H9 (cell line): ENCODE measurements at regions not wholly inside any gene's neighbourhood (a gene's known extent, or its start where the extent isn't known, plus 50 kb on each side); places are given as distances from the start of the nearest gene placed in this dataset. TPM values are rescaled to one million over a fixed set of nuclear protein-coding genes. Genes with fewer than 3 reads are reported as not detected.

ENCODE experiments used
- DNase-seq: peaks from one replicate; pipeline ENCODE4 v3.0.0-alpha.2; 2017
- H2AFZ ChIP-seq: one replicate; pipeline ENCODE4 v1.6.1; 2013; ENCODE audit warnings: mild to moderate bottlenecking, low read length, control low read depth, moderate library complexity
- H2AK5ac ChIP-seq: 2 replicates; pipeline ENCODE4 v1.6.1; 2013; ENCODE audit warnings: low read length, control low read depth, mixed read lengths; ENCODE audit not compliant: insufficient read length
- H2BK120ac ChIP-seq: one replicate; pipeline ENCODE4 v1.6.1; 2013; ENCODE audit warnings: low read depth, mild to moderate bottlenecking, low read length, control low read depth, inconsistent platforms; ENCODE audit not compliant: poor library complexity, severe bottlenecking
- H2BK12ac ChIP-seq: 2 replicates; pipeline ENCODE4 v1.6.1; 2013; ENCODE audit warnings: low read length, control low read depth, mixed read lengths, low read depth; ENCODE audit not compliant: insufficient read length
- H2BK15ac ChIP-seq: 2 replicates; pipeline ENCODE4 v1.6.1; 2013; ENCODE audit warnings: low read depth, low read length, control low read depth
- H2BK20ac ChIP-seq: one replicate; pipeline ENCODE4 v1.6.1; 2013; ENCODE audit warnings: low read depth, mild to moderate bottlenecking, low read length, control low read depth, inconsistent platforms; ENCODE audit not compliant: poor library complexity, severe bottlenecking
- H2BK5ac ChIP-seq: 2 replicates; pipeline ENCODE4 v1.6.1; 2013; ENCODE audit warnings: low read length, control low read depth, mixed read lengths; ENCODE audit not compliant: insufficient read length
- H3K14ac ChIP-seq: 2 replicates; pipeline ENCODE4 v1.6.1; 2013; ENCODE audit warnings: low read length, control low read depth; ENCODE audit not compliant: insufficient read depth
- H3K18ac ChIP-seq: 2 replicates; pipeline ENCODE4 v1.6.1; 2013; ENCODE audit warnings: low read depth, mild to moderate bottlenecking, mixed read lengths, low read length, control low read depth; ENCODE audit not compliant: insufficient read length
- H3K23ac ChIP-seq: 2 replicates; pipeline ENCODE4 v1.6.1; 2013; ENCODE audit warnings: low read length, control low read depth, mixed read lengths, low read depth; ENCODE audit not compliant: insufficient read length
- H3K23me2 ChIP-seq: 2 replicates; pipeline ENCODE4 v1.6.1; 2013; ENCODE audit warnings: low read depth, mild to moderate bottlenecking, mixed read lengths, low read length, control low read depth; ENCODE audit not compliant: insufficient read length, poor library complexity, severe bottlenecking
- H3K27ac ChIP-seq: 2 replicates; pipeline ENCODE4 v1.5.1; 2013; ENCODE audit warnings: low read length, control low read depth, mixed read lengths, low read depth; ENCODE audit not compliant: insufficient read length
- H3K27me3 ChIP-seq: 2 replicates; pipeline ENCODE4 v1.6.1; 2013; ENCODE audit warnings: low read length, control low read depth, inconsistent platforms; ENCODE audit not compliant: insufficient read depth
- H3K4ac ChIP-seq: 2 replicates; pipeline ENCODE4 v1.6.1; 2013; ENCODE audit warnings: low read depth, mild to moderate bottlenecking, control low read depth, inconsistent platforms, low read length, moderate library complexity
- H3K4me1 ChIP-seq: 2 replicates; pipeline ENCODE4 v1.6.1; 2013; ENCODE audit warnings: low read length, control low read depth, inconsistent platforms; ENCODE audit not compliant: insufficient read depth
- H3K4me2 ChIP-seq: 2 replicates; pipeline ENCODE4 v1.6.1; 2013; ENCODE audit warnings: low read length, control low read depth, mixed read lengths; ENCODE audit not compliant: insufficient read length, insufficient read depth
- H3K56ac ChIP-seq: 2 replicates; pipeline ENCODE4 v1.6.1; 2013; ENCODE audit warnings: low read depth, mild to moderate bottlenecking, mixed read lengths, low read length, control low read depth; ENCODE audit not compliant: insufficient read length
- H3K79me1 ChIP-seq: 2 replicates; pipeline ENCODE4 v1.6.1; 2013; ENCODE audit warnings: low read depth, mild to moderate bottlenecking, moderate library complexity, low read length, control low read depth, inconsistent platforms; ENCODE audit not compliant: insufficient read depth, poor library complexity, severe bottlenecking
- H3K79me2 ChIP-seq: 2 replicates; pipeline ENCODE4 v1.6.1; 2013; ENCODE audit warnings: low read length, control low read depth, inconsistent platforms; ENCODE audit not compliant: insufficient read depth
- H3K9ac ChIP-seq: 2 replicates; pipeline ENCODE4 v1.6.1; 2013; ENCODE audit warnings: low read length, control low read depth, mixed read lengths; ENCODE audit not compliant: insufficient read length; ENCODE audit errors: extremely low read depth
- H3K9me3 ChIP-seq: one replicate; pipeline ENCODE4 v1.6.1; 2013; ENCODE audit warnings: low read depth, low read length, inconsistent platforms; ENCODE audit not compliant: control insufficient read depth
- H3T11ph ChIP-seq: one replicate; pipeline ENCODE4 v1.6.1; 2013; ENCODE audit warnings: mild to moderate bottlenecking, low read length, control low read depth, inconsistent platforms
- H4K20me1 ChIP-seq: one replicate; pipeline ENCODE4 v1.6.1; 2013; ENCODE audit not compliant: control insufficient read depth, insufficient read length, insufficient read depth
- H4K5ac ChIP-seq: 2 replicates; pipeline ENCODE4 v1.6.1; 2013; ENCODE audit warnings: low read depth, mild to moderate bottlenecking, mixed read lengths, low read length, control low read depth; ENCODE audit not compliant: insufficient read length
- H4K8ac ChIP-seq: replicated peaks from 2 replicates; pipeline ENCODE4 v1.6.1; 2013; ENCODE audit warnings: low read length, control low read depth, mixed read lengths, low read depth; ENCODE audit not compliant: insufficient read length
- H4K91ac ChIP-seq: 2 replicates; pipeline ENCODE4 v1.6.1; 2013; ENCODE audit warnings: low read depth, mild to moderate bottlenecking, moderate library complexity, mixed read lengths, low read length, control low read depth; ENCODE audit not compliant: insufficient read length
- H3K27ac Mint-ChIP-seq, 3 experiments: 2 replicates in 2 of 3; 3 replicates in 1 of 3; pipeline ENCODE4 v1.8.0; 2020 to 2021; ENCODE audit warnings: mixed read lengths in 3 of 3, mild to moderate bottlenecking in 1 of 3, moderate library complexity in 1 of 3
- H3K27me3 Mint-ChIP-seq: 2 replicates; pipeline ENCODE4 v1.8.0; 2021; ENCODE audit warnings: low read depth, mild to moderate bottlenecking, moderate library complexity, mixed read lengths
- H3K36me3 Mint-ChIP-seq, 3 experiments: 2 replicates in 2 of 3; 3 replicates in 1 of 3; pipeline ENCODE4 v1.8.0; 2020 to 2021; ENCODE audit warnings: low read depth in 3 of 3, mixed read lengths in 3 of 3; ENCODE audit not compliant: insufficient read depth in 1 of 3
- H3K4me1 Mint-ChIP-seq, 2 experiments: 2 replicates each; pipeline ENCODE4 v1.8.0; 2020; ENCODE audit warnings: mixed read lengths in 2 of 2
- H3K4me3 Mint-ChIP-seq, 2 experiments: 2 replicates in 1 of 2; 3 replicates in 1 of 2; pipeline ENCODE4 v1.8.0; 2020 to 2021; ENCODE audit warnings: mild to moderate bottlenecking in 2 of 2, mixed read lengths in 2 of 2, moderate library complexity in 1 of 2
- H3K9me3 Mint-ChIP-seq, 2 experiments: 2 replicates in 1 of 2; 3 replicates in 1 of 2; pipeline ENCODE4 v1.8.0; 2020; ENCODE audit warnings: mild to moderate bottlenecking in 2 of 2, mixed read lengths in 2 of 2, moderate library complexity in 1 of 2
- WGBS: extraction: QIAGEN DNeasy Blood & Tissue Kit; methylation state at CpG from one replicate; pipeline ENCODE4 v1.1.7; 2013; ENCODE audit warnings: missing lambda C conversion rate, low lambda C conversion rate, mixed read lengths; ENCODE audit not compliant: insufficient read length; ENCODE audit errors: extremely low coverage; 5-methylcytosine and 5-hydroxymethylcytosine counted together
- microRNA-seq: library from miRNA; unstranded; fragments of <30 nt; microRNA quantifications from one replicate; pipeline ENCODE4, GENCODE V29; 2020; ENCODE audit warnings: borderline microRNAs expressed
- TF ChIP-seq, protein P1 (sequence below): fragments of 200-600 bp; sonication (generic); conservative IDR thresholded peaks from 3 replicates; pipeline ENCODE4 v1.8.0; 2021; ENCODE audit warnings: antibody characterized with exemption, mild to moderate bottlenecking

DNA sequence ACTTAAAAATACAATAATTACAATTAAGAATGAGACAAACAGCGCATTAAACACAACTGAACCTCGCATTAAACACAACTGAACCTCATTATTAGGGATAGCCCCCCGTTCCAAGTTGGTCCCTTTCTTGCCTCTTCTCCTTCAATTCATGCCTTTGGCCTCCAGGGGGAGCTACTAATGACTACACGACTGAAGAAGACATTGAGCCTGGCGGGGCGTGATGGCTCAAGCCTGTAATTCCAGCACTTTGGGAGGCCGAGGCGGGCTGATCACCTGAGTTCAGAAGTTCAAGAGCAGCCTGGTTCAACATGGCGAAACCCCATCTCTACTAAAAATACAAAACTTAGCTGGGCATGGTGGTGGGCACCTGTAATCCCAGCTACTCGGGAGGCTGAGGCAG lies 56.4 kb upstream of the NWD2 start:
- WGBS, result no CpG with 5 or more reads among the region's 10 CpGs
- H4K8ac ChIP-seq, result no peak overlapping the region
- TF ChIP-seq, protein P1, sequence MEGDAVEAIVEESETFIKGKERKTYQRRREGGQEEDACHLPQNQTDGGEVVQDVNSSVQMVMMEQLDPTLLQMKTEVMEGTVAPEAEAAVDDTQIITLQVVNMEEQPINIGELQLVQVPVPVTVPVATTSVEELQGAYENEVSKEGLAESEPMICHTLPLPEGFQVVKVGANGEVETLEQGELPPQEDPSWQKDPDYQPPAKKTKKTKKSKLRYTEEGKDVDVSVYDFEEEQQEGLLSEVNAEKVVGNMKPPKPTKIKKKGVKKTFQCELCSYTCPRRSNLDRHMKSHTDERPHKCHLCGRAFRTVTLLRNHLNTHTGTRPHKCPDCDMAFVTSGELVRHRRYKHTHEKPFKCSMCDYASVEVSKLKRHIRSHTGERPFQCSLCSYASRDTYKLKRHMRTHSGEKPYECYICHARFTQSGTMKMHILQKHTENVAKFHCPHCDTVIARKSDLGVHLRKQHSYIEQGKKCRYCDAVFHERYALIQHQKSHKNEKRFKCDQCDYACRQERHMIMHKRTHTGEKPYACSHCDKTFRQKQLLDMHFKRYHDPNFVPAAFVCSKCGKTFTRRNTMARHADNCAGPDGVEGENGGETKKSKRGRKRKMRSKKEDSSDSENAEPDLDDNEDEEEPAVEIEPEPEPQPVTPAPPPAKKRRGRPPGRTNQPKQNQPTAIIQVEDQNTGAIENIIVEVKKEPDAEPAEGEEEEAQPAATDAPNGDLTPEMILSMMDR, result peak; percentile 76
- H2BK120ac ChIP-seq, result no peak overlapping the region
- Mint-ChIP-seq H3K36me3 (peaks cover 0 to 2% (median 0%) of the 10 kb centered on the region in 3 experiments; a peak in 1 of 7 replicates), H3K9me3 (peaks cover 0 to 4% of the 10 kb centered on the region in 2 experiments; a peak in 2 of 5 replicates), H3K4me1 (no peaks in the 10 kb centered on the region), H3K27me3 (peaks cover 2% of the 10 kb centered on the region), H3K27ac (no peak overlapping the region), H3K4me3 (no peak overlapping the region)
- no peaks in the 10 kb centered on the region for H3K9me3 ChIP-seq
- no peak overlapping the region for H3K18ac ChIP-seq
- no peak overlapping the region for H3K9ac ChIP-seq
- H3K14ac ChIP-seq, result no peak overlapping the region
- H3K27me3 ChIP-seq, result no peaks in the 10 kb centered on the region
- no peak overlapping the region for H3K56ac ChIP-seq
- no peak overlapping the region for H3K23ac ChIP-seq
- H2BK15ac ChIP-seq, result no peak overlapping the region
- no peak overlapping the region for H2BK5ac ChIP-seq
- no peak overlapping the region for H3K27ac ChIP-seq
- H2AFZ ChIP-seq, result no peak overlapping the region
- H2BK20ac ChIP-seq, result no peak overlapping the region
- H4K20me1 ChIP-seq, result no peaks in the 10 kb centered on the region
- no peaks in the 10 kb centered on the region for H3K79me2 ChIP-seq
- no peak overlapping the region for H2BK12ac ChIP-seq
- no peak overlapping the region for H3K4ac ChIP-seq
- H2AK5ac ChIP-seq, result no peak overlapping the region
- H3K79me1 ChIP-seq, result no peaks in the 10 kb centered on the region
- no peak overlapping the region for H4K5ac ChIP-seq
- H3K4me1 ChIP-seq, result no peaks in the 10 kb centered on the region
- no peaks in the 10 kb centered on the region for H3K23me2 ChIP-seq
- DNase-seq, result peak; percentile 57
- H3T11ph ChIP-seq, result no peak overlapping the region
- no peak overlapping the region for H3K4me2 ChIP-seq
- no peak overlapping the region for H4K91ac ChIP-seq

Small RNAs in the stretch of these regions (microRNA-seq; reads per million reads assigned to microRNA genes)
- not detected for gene MIR1255B1
